Motor neuron (in vitro differentiated cells): ENCODE measurements at regions not wholly inside any gene's neighbourhood (a gene's known extent, or its start where the extent isn't known, plus 50 kb on each side); places are given as distances from the start of the nearest gene placed in this dataset.

Source experiments
- ATAC-seq, 8 experiments: fragments of 200-7000 bp; cut with Tn5 transposase; replicated peaks in 6 of 8; 2 replicates each; pipeline ENCODE4 v1.8.0; 2021; ENCODE audit warnings: mild to moderate bottlenecking in 8 of 8, moderate library complexity in 8 of 8
- H3K27ac ChIP-seq, 2 donors: fragments of 250-450 bp; sonication (Bioruptor Pico); 2 replicates each; pipeline ENCODE4 v1.9.0; 2021; ENCODE audit warnings: antibody characterized with exemption in 2 of 2, mild to moderate bottlenecking in 2 of 2, moderate library complexity in 1 of 2
- H3K4me1 ChIP-seq, 2 donors: fragments of 250-450 bp; sonication (Bioruptor Pico); replicated peaks in 1 of 2; 2 replicates each; pipeline ENCODE4 v1.6.1; 2021; ENCODE audit warnings: antibody characterized with exemption in 2 of 2, mild to moderate bottlenecking in 2 of 2, moderate library complexity in 1 of 2
- H3K4me3 ChIP-seq, 5 donors: fragments of 250-450 bp; sonication (Bioruptor Pico); 2 replicates each; pipeline ENCODE4 v1.9.0; 2021; ENCODE audit warnings: antibody characterized with exemption in 5 of 5, mild to moderate bottlenecking in 5 of 5, moderate library complexity in 4 of 5
- WGBS, 10 experiments: fragments of 450-650 bp; shearing (Covaris generic); methylation state at CpG; one replicate each; pipeline ENCODE4 v1.0.0; 2022; 5-methylcytosine and 5-hydroxymethylcytosine counted together
- in situ Hi-C, 9 experiments: fragments of 400-800 bp; cut with MboI; loops; one replicate each; pipeline ENCODE4 v1.15.0; 2021; ENCODE audit warnings: low sequenced_read_pairs in 9 of 9, low pct_unique_long_range_greater_than_20kb in 2 of 9; ENCODE audit not compliant: unreplicated experiment in 9 of 9

- Histone ChIP-seq H3K4me1 (no peaks in the 10 kb centered on the region), H3K4me3 (no peak overlapping the region), H3K27ac (no peak overlapping the region)
- in situ Hi-C loops, result no loop called here
- ATAC-seq, result peak in 2 of 8 experiments; percentile 40 to 90
- WGBS, 10 experiments, result 27 to 100% (median 61%) methylated on average over 1 to 6 of the region's 6 CpGs
Measured at GRCh38 chr4:37528166-37528885, 157.8 kb downstream of the RELL1 start.

- in situ Hi-C loops, result no loop called here
- H3K4me1 ChIP-seq, result no peaks in the 10 kb centered on the region
- no peak overlapping the region for H3K4me3 ChIP-seq
- no peak for ATAC-seq
- H3K27ac ChIP-seq, result no peak overlapping the region
- 0 to 80% (median 46%) methylated on average over 1 to 2 of the region's 2 CpGs; no CpG with 5 or more reads in 4 of the 10 experiments for WGBS, 10 experiments
Measured at GRCh38 chr4:37524267-37524666, 161.9 kb downstream of the RELL1 start.

- 0 to 100% (median 43%) methylated on average over 1 of the region's 1 CpG; no CpG with 5 or more reads in 3 of the 10 experiments for WGBS, 10 experiments
- in situ Hi-C loops, result no loop called here
- no peak for ATAC-seq
- Histone ChIP-seq H3K4me3 (no peak overlapping the region), H3K4me1 (no peaks in the 10 kb centered on the region), H3K27ac (no peak overlapping the region)
Measured at GRCh38 chr4:37522996-37523395, 163.2 kb downstream of the RELL1 start.

GRCh38 chr4:37517326-37517725, 168.8 kb downstream of the RELL1 start:
- in situ Hi-C loops, result no loop called here
- Histone ChIP-seq H3K4me3 (no peak overlapping the region), H3K27ac (no peak overlapping the region), H3K4me1 (no peaks in the 10 kb centered on the region)
- 14 to 94% (median 66%) methylated on average over 1 to 3 of the region's 3 CpGs; no CpG with 5 or more reads in 2 of the 10 experiments for WGBS, 10 experiments
- no peak for ATAC-seq

- H3K4me3 ChIP-seq, result no peak overlapping the region
- in situ Hi-C loops, result no loop called here
- no peak overlapping the region for H3K27ac ChIP-seq
- no peak for ATAC-seq
- 0 to 89% (median 58%) methylated on average over 1 to 7 of the region's 7 CpGs for WGBS, 10 experiments
- no peaks in the 10 kb centered on the region for H3K4me1 ChIP-seq
Measured at GRCh38 chr4:37516057-37516775, 170.0 kb downstream of the RELL1 start.

- no peak for ATAC-seq
- in situ Hi-C loops, result no loop called here
- Histone ChIP-seq H3K27ac (no peak overlapping the region), H3K4me1 (no peaks in the 10 kb centered on the region), H3K4me3 (no peak overlapping the region)
Measured at GRCh38 chr4:37510626-37511025, 175.6 kb downstream of the RELL1 start.

GRCh38 chr4:37503261-37503660, 182.9 kb downstream of the RELL1 start:
- ATAC-seq, result no peak
- in situ Hi-C loops, result no loop called here
- no peaks in the 10 kb centered on the region for H3K4me1 ChIP-seq

GRCh38 chr4:37502070-37502469, 184.1 kb downstream of the RELL1 start:
- no peak for ATAC-seq
- no peak overlapping the region for H3K4me3 ChIP-seq
- WGBS, 10 experiments, result 48 to 82% (median 65%) methylated on average over 2 to 6 of the region's 8 CpGs; no CpG with 5 or more reads in 7 of the 10 experiments
- H3K4me1 ChIP-seq, result no peaks in the 10 kb centered on the region
- in situ Hi-C loops, result no loop called here
- no peak overlapping the region for H3K27ac ChIP-seq

More at GRCh38 chr4:37503261-37503660, 182.9 kb downstream of the RELL1 start:
- H3K4me3 ChIP-seq, result no peak overlapping the region
- no peak overlapping the region for H3K27ac ChIP-seq
